ENCODE measurements at regions not wholly inside any gene's neighbourhood (a gene's known extent, or its start where the extent isn't known, plus 50 kb on each side); places are given as distances from the start of the nearest gene placed in this dataset.
"Not testable (repeated sequence)": the region's sequence is repeated elsewhere in the genome, so short reads cannot be mapped to it uniquely, and the experiment has no call there.

DNA sequence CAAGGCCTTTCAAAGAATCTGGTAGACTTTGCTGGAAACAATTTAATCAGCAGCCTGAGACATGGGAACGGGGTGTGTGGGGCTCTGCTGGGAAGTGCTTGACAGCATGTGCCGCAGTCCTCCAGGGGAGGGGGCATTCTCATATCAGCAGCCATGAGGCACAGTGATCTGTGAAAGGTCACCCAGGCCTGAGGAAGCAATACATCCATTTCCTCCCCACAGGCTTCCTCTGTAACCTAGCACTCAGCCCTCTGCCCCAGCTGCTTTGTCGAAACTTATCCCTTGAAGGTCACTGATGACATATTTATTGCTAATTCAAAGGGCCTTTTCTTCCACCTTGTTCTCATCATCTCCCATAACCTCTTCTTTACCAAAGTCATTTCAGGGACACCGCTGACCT is 103.3 kb downstream of the TNFAIP3 start:
- no peak for DNase-seq

DNA sequence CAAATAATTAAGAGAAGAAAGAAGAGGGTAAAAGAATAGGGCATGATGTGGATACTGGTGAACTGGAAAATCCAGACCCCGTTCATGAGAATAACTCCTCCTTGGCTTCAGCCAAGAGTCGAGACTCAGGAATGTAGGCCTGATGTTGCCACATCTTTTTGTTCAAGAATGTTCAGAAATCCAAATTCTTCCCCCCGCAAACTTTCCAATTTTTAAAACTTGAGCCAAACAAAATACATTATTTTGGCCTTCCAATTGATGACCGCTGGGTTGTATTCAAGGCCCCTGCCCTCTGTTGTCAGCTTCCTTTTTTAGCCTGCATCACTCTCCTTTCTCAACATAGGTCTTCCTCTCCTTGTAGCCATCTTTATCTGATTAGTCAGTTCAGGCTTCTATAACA is 106.1 kb downstream of the TNFAIP3 start:
- no peak for DNase-seq

DNA sequence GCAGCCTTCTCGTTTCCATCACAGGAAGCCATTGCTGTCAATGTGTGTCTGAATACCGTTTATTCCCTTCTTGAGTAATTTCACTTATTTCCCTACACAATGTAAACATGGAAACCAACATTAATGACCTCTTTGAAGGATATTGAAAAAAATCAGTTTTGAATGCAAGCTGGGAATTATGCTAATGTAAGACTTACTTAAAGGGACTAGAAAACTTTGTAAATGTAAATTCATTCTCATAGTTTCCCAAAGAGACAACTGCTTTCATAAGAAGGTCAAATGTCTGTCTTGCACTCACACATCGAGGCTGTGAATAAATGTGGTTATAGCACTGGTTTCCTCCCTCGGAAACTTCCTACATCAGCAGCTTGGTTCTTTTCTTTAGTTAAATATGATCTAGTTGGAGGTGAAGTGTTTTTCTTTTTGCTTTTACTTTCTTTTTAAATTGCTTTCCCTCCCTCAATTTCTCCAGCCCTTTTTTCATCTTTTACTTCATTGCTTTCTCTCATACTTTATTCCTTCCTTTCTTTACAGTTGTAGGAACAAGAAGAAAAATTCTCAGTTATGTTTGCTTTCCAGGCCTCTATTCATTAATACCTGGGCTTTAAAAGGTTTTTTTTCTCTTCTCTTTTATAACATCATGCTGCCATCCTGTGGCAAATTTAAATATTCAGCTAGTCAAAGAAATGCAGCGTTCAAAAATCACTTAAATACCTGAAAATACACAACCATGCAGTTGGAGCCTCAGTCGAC is 108.3 kb downstream of the TNFAIP3 start:
- DNase-seq: no peak

DNA sequence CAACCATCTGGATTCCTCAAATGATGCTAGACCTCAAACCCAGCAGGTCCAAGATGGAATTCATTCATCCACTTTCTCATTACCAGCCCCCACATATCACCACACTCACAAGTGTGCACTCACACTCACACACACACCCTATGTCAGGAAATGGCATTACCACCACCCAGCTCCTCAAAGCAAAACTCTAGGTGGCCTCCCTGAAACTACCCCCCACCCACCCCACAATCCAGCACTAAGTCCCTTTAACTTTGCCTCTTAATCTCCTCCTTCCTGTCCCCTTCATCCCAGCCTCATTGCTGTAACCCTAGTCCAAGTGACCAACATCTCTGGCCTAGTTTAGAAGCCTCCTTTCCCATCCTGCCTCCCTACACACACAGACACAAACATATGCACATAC is 109.4 kb downstream of the TNFAIP3 start:
- no peak for DNase-seq

DNA sequence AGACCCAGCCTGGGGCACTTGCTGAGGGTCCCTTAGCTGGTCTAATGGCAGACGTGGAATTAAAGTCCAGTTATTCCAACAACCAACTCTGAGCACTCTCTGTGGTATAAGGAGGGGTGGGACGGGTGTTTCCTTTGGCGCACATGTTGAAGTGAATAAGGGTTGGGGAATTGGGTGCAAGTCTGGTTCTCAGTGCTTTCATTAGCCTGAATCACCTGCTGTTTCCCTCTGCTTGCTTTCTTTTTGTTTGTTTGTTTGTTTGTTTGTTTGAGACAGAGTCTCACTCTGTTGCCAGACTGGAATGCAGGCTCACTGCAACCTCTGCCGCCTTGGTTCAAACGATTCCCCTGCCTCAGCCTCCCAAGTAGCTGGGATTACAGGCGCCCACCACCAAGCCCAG is 110.1 kb downstream of the TNFAIP3 start:
- no peak for DNase-seq

DNA sequence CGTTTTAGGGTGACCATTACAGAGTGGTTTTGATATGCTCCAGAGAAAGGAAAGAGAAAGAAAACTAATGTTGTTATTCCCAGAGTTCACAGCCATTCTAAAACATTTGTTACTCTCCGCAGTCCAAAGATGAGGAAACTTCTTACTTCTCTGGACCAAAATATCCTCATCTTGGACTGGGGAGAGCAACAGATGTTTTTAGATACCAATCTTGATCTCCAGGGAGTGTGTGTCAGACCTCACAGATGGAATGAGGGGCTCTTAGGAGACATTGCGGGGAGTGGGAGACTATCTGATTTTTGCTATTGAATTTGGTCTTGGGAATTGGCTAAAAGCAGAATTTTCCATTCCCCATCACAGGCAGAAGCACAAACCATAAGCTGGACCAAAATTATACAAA is 110.8 kb downstream of the TNFAIP3 start:
- no peak for DNase-seq

DNA sequence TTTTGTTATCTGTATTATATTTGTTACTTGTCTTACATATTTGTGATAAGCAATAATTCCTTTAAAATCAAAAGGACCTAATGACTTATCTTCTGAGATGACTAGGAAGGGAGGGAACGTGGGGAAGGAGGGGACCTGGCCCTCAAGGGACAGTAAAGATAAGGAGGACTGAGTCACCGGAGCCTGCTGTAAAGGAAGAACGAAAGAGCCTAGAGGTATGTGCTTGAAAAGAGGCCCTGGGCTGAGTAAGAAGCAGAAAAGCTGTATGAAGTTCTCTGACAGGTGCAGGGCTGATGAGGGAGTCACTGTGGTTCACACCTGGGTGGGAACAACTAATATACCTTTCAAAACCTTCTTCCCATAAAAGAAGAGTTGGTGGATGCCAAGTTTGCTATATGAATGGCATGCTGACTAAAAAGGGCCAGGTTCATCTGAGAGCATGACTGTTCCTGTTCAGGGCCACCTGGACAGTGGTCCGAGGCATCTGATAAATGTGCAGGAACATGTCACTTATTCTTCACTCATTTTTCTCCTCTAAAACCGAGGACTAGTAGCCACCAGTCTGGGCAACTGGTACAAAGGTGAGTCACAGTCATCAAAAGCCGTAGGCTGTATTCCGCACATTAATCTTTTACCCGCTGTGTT is 111.3 kb downstream of the TNFAIP3 start:
- no peak for DNase-seq

DNA sequence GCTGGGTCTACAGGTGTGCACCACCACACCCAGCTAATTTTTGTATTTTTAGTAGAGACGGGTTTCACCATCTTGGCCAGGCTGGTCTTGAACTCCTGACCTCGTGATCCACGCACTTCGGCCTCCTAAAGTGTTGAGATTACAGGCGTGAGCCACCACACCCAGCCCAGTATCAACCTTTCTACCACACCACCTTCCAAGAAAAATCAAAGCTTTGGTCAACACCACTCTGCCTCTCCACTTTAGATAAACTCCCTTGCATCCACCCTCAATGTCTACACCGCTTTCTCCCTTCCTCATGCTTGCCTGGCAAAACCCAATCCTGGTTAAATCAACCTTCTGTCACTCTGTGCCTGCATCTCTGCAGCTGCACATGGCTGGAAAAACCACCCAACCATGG is 112.2 kb downstream of the TNFAIP3 start:
- not testable (repeated sequence) for DNase-seq

DNA sequence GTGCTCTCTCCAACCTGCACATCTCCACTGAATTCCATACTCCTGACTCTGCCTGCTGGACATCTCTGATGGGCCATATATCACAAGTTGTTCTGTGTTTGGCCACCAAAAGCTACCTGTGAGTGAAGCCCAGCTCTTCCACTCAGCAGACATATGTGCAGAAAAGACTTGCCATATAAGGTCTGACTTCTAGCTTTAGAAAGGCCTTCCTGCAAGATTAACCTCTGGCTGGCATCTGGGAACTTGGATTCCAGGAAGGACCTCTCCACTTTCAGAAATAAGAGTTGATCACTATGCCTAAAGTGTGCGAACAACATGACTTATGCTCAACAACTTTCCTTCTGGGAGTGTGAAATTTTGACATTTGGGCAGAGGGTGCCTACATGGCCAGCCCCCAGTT is 113.7 kb downstream of the TNFAIP3 start:
- no peak for DNase-seq

DNA sequence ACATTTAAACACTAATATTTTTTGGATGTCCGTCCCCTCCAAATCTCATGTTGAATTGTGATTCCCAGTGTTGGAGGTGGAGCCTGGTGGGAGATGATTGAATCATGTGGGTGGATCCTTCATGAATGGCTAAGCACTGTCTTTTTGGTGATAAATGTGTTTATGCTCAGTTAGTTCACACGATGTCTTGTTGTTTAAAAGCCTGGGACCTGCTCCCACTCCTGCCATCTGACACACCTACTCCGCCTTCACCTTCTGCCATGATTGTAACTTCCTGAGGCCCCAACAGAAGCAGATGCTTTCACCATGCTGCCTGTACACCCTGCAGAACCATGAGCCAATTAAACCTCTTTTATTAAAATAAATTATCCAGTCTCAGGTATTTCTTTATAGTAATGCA is 114.7 kb downstream of the TNFAIP3 start:
- no peak for DNase-seq

DNA sequence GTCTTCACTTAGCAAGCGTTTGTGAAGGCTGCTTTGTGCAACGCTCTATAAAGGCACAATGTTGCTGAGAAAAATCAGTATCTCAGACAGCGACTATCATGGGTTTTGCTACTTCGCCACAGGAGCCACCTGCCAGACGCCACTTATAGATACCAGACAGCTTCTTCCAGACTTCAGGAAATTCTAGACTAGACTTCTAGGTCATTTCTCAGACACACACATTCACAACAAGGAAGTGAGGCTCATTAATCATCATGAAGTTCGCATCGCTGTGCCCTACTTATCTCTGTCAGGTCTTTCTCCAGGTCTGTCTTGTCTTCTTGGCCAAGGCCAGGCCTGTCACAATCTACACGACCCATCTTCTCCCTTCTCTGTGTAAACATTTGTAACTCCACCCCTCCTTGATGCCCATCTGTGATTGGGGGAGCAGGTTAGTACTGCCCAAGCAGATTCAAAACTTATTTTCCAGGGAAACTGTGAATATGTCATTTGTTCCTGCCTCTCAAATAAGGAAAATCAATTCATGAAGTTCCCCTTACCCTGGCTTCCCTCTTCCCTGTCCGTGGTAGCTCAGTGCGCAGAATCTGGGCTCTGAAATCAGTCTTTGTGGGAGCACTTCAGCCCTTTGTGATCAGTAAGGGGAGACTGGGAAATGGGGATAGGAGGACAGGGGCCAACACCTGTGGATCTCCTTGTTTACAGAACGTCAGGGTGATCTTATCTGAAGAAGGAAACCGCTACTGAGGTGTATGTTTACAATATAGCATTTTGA is 115.5 kb downstream of the TNFAIP3 start:
- DNase-seq: no peak

DNA sequence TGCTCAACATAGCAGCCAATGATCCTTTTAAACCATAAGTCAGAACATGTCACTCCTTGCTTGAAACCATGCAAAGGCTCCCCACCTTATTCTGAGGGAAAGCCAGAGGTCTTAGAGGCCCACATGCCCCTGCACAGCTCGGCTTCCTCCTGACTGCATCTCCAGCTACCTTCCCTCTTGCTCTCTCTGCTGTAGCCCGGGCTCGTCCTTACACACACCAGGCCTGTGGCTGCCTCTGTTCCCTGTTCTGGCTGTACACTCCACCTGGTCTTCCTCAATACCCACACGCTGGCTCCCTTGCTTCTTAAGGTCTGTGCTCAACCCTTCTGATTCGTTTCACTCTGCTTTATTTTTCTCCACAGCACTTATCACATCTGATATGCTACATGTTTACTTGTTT is 116.2 kb downstream of the TNFAIP3 start:
- no peak for DNase-seq

DNA sequence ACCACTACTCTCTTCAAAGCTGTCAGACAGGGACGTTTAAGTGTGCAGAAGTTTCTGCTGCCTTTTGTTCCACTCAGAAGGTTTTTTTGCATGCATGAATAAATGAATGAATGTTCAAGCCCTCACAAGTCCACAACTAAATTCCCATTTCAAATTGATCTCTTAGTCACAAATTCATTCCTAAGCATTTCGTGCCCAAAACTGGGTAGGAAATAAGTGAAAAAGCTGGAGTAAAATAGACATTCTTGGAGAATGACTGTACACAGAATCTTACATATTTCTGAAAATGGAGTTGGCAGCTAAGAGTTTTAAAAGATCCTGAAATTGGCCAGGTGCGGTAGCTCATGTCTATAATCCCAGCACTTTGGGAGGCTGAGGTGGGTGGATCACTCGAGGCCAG is 117.6 kb downstream of the PERP start:
- DNase-seq: no peak

DNA sequence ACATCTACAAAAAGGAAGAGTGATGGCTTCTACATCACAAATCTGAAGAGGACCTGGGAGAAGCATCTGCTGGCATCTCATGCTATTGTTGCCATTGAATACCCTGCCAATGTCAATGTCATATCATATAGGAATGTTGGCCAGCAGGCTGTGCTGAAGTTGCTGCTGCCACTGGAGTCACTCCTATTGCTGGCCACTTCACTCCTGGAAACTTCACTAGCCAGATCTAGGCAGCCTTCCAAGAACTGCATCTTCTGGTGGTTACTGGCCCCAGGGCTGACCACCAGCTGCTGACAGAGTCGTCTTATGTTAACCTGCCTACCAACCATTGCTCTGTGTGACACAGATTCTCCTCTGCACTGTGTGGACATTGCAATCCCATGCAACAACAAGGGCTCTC is 111.8 kb downstream of the PERP start:
- no peak for DNase-seq

DNA sequence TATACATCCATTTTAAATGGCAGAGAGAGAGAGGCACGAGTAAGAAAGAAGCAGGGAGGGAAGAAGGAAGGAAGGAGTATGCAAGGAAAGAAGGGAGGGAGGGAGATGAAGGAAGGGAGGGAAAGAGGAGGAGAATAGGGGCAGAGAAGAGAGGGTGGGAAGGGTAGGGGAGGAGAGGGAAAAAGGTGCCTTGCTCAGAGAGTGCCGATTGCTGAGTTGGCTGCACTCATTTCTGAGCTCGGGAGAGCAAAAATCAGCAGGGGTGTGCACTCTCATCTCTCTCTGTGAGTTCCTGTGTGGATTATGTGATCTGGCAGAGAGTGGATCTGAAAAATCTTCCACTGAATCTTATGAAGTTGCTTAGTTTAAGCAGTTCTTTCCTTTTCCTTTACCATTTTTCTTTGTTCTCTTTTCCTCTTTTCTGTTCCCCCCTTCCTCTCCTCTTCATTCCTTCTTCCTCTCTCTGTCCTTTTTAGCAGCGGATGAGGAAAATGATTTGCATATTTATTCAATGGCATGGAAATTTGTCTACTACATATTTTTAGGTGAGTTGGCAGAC is 108.7 kb downstream of the PERP start:
- no peak for DNase-seq

DNA sequence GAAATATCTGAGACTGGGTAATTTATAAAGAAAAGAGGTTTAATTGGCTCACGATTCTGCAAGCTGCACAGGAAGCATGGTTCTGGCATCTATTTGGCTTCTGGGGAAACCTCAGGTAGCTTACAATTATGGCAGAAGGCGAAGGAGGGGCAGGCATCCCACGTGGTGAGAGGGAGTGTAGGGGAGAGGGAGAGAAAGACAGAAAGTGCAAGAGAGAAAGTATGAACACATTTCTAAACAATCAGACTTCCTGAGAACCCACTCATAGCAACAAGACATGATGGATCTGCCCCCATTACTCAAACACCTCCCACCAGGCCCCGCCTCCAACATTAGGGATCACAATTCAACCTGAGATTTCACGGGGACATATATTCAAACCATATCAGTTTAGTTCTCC is 107.4 kb downstream of the PERP start:
- DNase-seq: no peak

DNA sequence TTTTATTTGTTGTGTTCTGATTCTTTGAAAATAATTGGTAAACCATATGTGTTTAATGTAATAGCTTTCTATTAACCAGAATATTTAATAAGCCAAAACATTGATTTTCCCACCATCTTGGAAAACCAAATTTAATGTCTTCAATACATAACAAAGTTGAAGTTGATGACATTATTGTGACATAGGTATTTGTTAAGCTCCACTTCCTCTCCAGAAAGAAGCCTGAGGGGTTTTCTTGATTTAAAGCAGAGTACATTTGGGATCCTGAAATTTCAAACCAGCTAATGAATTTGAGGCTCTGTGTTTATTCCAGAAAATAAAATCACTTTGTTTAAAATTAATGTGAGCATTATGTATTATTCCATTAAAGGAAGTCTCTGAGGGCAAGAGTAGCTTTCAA is 106.3 kb downstream of the PERP start:
- no peak for DNase-seq

DNA sequence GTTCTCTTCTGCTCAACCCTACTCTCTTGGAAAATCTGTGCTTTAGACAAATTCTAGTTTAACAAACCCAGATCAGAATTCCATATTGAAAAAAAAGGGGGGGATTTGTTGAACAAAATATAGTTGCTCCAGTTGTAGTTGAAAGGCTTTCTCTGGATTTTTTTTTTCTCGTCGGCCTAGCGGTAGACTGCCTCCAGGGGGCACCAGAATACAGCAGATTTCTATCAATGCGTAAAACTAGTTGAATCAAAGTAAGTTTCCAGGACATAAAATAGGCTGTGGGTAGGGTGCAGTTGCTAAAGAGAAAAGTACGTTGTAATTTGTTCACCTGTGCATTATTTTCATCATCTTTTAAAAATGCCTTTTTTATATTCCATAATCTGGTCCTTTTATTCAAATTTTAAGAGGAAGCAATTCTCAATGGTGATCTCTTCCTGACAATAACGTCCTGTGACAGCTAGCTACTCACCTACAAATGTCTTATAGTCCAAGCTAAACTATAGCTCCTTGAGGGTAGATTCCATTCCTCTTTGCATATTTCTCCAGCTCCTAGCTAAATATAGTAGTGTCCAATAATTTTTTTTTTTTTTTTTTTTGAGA is 105.4 kb downstream of the PERP start:
- peak; percentile 13 for DNase-seq

DNA sequence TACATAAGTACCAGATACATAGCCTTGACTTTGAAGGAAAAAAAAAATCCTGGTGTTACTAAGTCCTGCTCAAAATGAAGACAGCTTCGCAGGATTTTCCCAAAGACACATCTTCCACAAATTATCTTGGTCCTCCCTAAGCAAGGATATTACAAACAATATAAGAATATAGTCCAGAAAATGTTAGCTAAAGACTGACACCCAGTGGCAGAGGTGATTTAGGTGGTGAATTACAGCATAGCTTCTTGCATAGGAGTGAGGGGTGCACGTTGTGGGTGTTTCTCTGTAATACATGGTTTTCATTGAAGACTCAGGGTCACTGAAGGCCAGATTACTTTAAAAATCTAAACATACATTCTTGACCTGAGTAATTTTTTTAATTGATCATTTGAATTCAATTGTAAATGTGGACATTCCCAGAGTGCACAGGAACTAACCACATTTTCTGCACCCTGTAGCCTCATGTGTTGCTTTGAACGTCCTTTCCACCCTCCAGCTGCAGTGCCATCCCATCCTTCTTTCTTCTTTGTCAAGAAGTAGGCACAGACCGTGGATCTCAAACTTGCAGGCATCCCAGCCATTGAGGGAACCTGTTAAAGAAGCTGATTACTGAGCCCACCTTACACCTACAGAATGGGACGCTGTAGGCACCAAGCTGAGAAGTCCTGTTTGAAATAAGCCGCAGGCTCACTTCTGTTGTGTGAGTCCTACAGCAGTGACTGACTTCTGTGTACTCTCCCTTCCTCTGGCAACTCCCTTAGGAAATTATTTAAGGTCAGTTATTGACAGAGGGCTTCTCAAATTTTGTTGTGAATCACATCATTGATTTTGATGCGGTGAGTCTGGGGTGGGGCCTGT is 102.6 kb downstream of the PERP start:
- no peak for DNase-seq

DNA sequence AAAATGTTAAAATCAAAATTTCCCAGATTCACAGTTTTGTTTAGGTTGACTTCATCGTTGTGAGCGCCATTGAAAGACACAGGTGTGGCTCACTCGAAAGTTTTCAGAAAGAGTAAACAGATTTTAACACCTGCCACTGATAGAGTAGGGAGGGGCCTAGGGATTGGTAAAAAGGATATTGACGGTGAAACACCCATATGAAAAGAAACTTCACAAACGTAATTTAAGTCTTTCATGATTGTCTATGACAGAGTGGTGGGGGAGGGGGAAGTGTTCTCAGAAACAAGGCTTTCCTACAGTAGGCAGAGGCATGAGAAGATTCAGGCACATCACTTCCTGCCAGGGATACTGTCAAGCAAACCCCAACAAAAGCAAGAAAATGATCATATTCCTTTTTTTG is 101.4 kb downstream of the PERP start:
- no peak for DNase-seq

DNA sequence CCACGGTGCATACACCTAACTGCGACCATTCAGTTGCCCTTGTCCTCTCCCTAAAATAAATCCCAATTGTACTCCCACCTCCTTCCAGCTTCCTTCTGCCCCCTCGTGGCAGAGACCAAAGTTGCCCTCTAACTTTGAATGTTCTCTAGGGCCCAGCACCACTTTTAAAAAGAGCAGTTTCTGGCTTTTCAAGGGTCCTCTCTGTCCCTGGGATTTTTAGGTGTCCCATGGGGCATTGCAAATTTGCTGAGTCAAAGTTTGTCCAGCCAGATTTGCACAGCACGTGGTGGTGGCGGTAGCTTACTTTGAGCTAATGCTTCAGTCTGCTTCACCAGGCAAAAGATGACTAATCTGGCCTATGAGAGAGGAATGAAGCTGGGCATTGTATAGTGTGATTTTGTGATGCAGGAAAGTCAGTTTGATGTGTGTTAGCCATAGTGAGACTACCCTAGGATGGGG is 100.2 kb downstream of the PERP start:
- no peak for DNase-seq

DNA sequence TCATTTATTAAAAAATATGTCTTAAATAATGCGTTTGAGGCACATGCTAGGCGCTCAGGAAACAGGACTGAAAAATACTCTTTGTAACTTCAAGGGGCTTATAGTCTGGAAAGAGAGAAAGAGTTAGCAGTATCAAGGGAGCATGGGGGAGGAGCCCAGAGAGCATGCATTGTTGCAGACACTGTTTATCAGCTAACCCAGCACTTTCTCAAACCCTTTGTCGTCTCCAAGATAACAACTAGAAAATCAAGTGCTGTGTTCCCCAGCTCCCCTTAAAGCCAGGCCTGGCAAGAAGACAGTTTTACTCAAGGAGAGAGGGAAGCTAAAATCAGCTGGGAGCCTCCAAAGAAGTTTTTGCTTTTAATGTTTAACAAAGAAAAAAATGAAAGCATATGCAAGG is 98.4 kb downstream of the PERP start:
- no peak for DNase-seq
